ENCODE measurements at regions not wholly inside any gene's neighbourhood (a gene's known extent, or its start where the extent isn't known, plus 50 kb on each side); places are given as distances from the start of the nearest gene placed in this dataset.

DNA sequence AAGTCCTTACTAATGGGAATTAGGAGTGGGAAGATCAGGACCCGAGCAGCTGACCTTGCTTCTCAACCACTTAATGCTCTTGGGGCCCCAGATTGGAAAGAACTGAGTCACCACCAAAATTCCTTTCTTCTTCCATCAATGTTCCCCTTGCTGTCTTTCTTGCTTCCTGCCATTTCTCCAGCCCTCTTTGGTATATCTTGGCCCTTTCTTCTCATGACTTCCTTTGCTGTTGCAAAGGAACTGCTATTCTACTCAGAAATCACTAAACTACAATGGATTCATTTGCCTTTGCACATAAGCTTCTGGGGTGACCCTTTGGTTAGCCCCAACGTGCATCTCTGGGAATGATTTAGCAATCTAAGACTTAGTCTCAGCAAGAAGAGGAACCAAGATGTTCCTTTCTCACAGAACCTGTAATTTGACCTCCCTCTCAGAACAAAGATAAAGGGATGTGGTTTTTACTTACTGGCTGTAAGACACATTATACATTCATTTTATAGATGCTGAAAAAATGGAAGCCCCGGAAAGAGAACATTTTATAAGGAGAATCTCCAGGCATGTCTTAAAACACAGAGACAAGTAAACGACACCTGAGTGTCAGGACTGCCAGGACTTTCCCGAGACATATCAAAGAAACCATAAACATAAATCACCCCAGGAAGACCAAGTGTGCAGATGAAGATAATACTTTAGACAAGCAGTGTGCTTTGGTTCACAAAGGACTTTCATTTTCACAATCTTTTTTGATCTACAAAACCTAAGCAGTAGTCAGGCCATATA, 99.0 kb upstream of the TNFAIP3 start:
- H3K4me3 ChIP-seq = no peak overlapping the region
- no peaks in the 10 kb centered on the region for H3K36me3 ChIP-seq (ENCODE audit: control insufficient read depth in 4 of 4, insufficient read depth in 4 of 4, low read length in 4 of 4)
- TF ChIP-seq, protein P1, sequence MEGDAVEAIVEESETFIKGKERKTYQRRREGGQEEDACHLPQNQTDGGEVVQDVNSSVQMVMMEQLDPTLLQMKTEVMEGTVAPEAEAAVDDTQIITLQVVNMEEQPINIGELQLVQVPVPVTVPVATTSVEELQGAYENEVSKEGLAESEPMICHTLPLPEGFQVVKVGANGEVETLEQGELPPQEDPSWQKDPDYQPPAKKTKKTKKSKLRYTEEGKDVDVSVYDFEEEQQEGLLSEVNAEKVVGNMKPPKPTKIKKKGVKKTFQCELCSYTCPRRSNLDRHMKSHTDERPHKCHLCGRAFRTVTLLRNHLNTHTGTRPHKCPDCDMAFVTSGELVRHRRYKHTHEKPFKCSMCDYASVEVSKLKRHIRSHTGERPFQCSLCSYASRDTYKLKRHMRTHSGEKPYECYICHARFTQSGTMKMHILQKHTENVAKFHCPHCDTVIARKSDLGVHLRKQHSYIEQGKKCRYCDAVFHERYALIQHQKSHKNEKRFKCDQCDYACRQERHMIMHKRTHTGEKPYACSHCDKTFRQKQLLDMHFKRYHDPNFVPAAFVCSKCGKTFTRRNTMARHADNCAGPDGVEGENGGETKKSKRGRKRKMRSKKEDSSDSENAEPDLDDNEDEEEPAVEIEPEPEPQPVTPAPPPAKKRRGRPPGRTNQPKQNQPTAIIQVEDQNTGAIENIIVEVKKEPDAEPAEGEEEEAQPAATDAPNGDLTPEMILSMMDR (IDR thresholded peaks at IDR 0.05; ENCODE audit: control extremely low read depth, extremely low read depth) = no peak
- H3K9me3 ChIP-seq (ENCODE audit: control insufficient read depth in 4 of 4, insufficient read depth in 3 of 4, low read length in 3 of 4) = peaks cover 0 to 3% (median 0%) of the 10 kb centered on the region in 4 donors
- H3K9ac ChIP-seq (ENCODE audit: insufficient read depth in 1 of 2, low read length in 2 of 2) = no peak overlapping the region
- DNase-seq = no peak
- H3K4me1 ChIP-seq (ENCODE audit: control insufficient read depth in 5 of 5, insufficient read depth in 5 of 5, low read length in 5 of 5) = no peaks in the 10 kb centered on the region
- WGBS, 2 donors = 29 to 47% methylated on average over 5 of the region's 5 CpGs
- no peak overlapping the region for H3K27ac ChIP-seq (ENCODE audit: low read depth in 1 of 2, low read length in 1 of 2)
- no peaks in the 10 kb centered on the region for H3K27me3 ChIP-seq (ENCODE audit: control insufficient read depth in 3 of 3, insufficient read depth in 3 of 3, low read length in 2 of 3)
- ATAC-seq (ENCODE audit: insufficient read depth, low FRiP score) = no peak

DNA sequence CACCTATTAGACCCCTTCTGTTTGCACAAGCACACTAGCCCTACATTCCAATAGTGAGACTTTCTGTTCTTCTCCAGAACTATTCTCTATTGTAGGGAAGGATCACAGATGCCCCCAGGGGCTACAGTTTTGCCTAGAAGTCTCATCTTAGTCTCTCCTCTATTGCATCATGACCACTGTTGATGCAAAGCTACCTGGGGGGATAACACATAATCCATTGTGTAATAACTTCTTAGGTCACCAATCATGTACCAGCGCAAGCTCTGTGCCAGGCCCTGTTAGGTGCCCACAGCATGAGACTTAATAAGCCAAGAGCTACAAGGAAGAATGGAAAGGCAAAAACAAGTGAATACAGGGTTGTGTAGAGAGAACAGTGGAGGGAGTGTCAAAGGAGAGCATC, 98.1 kb upstream of the TNFAIP3 start:
- Histone ChIP-seq H3K9me3 (ENCODE audit: control insufficient read depth in 4 of 4, insufficient read depth in 3 of 4, low read length in 3 of 4) (peaks cover 0 to 3% (median 0%) of the 10 kb centered on the region in 4 donors), H3K36me3 (ENCODE audit: control insufficient read depth in 4 of 4, insufficient read depth in 4 of 4, low read length in 4 of 4) (no peaks in the 10 kb centered on the region), H3K27ac (ENCODE audit: low read depth in 1 of 2, low read length in 1 of 2) (no peak overlapping the region), H3K9ac (ENCODE audit: insufficient read depth in 1 of 2, low read length in 2 of 2) (no peak overlapping the region), H3K4me1 (ENCODE audit: control insufficient read depth in 5 of 5, insufficient read depth in 5 of 5, low read length in 5 of 5) (no peaks in the 10 kb centered on the region), H3K4me3 (no peak overlapping the region), H3K27me3 (ENCODE audit: control insufficient read depth in 3 of 3, insufficient read depth in 3 of 3, low read length in 2 of 3) (no peaks in the 10 kb centered on the region)
- TF ChIP-seq, protein P1 (IDR thresholded peaks at IDR 0.05; ENCODE audit: control extremely low read depth, extremely low read depth) = no peak
- WGBS, 2 donors = 92 to 98% methylated on average over 1 of the region's 1 CpG
- no peak for ATAC-seq (ENCODE audit: insufficient read depth, low FRiP score)
- DNase-seq = no peak

DNA sequence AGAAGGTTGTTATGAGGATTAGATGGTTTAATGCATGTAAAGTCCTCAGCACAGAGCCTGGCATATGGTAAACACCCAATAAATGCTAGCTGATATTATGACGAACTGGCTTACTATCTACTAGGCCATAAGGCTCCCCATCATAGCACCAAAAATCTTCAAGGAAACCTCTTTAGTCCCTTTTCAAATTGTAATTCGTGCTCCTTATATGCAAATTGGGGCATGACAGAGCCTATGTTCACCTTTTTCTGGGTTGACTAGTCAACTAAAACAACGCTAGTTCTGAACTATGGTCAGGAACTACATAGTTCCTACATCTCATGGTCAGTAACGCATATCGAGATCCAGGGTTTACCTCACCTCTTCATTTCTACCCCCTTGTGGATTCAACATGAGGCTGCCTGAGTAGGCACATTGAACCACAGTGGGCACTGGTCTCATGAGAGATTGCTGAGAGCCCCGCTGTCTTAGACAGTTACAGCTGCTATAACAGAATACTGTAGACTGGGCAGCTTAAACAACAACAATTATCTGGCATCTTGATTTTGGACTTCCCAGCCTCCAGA, 97.2 kb upstream of the TNFAIP3 start:
- Histone ChIP-seq H3K4me3 (no peak overlapping the region), H3K9me3 (ENCODE audit: control insufficient read depth in 4 of 4, insufficient read depth in 3 of 4, low read length in 3 of 4) (peaks cover 0 to 3% (median 0%) of the 10 kb centered on the region in 4 donors), H3K36me3 (ENCODE audit: control insufficient read depth in 4 of 4, insufficient read depth in 4 of 4, low read length in 4 of 4) (no peaks in the 10 kb centered on the region), H3K9ac (ENCODE audit: insufficient read depth in 1 of 2, low read length in 2 of 2) (no peak overlapping the region), H3K27me3 (ENCODE audit: control insufficient read depth in 3 of 3, insufficient read depth in 3 of 3, low read length in 2 of 3) (no peaks in the 10 kb centered on the region), H3K27ac (ENCODE audit: low read depth in 1 of 2, low read length in 1 of 2) (no peak overlapping the region), H3K4me1 (ENCODE audit: control insufficient read depth in 5 of 5, insufficient read depth in 5 of 5, low read length in 5 of 5) (no peaks in the 10 kb centered on the region)
- TF ChIP-seq, protein P1 (IDR thresholded peaks at IDR 0.05; ENCODE audit: control extremely low read depth, extremely low read depth) = no peak
- 94 to 96% methylated on average over 6 of the region's 6 CpGs for WGBS, 2 donors
- ATAC-seq (ENCODE audit: insufficient read depth, low FRiP score) = no peak
- no peak for DNase-seq
